ENCODE measurements at regions not wholly inside any gene's neighbourhood (a gene's known extent, or its start where the extent isn't known, plus 50 kb on each side); places are given as distances from the start of the nearest gene placed in this dataset.

GRCh38 chr4:62953752-62954151, 1455.5 kb downstream of the TECRL start:
- TF ChIP-seq CTCF (IDR thresholded peaks at IDR 0.05) (no peak), EP300 (IDR thresholded peaks at IDR 0.05) (no peak)
